ENCODE measurements at regions not wholly inside any gene's neighbourhood (a gene's known extent, or its start where the extent isn't known, plus 50 kb on each side); places are given as distances from the start of the nearest gene placed in this dataset.

DNA sequence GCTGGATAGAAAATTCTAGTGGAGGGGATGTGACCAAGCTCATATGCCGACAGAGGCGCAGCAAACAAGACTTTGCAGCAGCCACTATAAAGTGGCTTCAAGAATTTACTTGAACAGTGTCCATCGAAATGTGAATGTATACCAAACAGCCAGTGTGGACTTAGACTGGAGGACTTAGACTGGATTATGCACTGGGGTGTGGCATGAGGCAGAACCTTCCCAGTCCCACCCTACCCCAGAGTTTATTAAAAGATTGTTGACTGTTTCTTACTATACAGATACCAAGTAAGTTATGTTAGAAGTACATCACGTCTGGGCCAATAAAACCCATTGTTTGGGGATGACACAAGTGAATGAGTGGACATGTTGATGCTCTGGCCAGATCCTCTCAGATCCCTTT is 561.3 kb upstream of the KLF4 start:
- TF ChIP-seq, protein P1, sequence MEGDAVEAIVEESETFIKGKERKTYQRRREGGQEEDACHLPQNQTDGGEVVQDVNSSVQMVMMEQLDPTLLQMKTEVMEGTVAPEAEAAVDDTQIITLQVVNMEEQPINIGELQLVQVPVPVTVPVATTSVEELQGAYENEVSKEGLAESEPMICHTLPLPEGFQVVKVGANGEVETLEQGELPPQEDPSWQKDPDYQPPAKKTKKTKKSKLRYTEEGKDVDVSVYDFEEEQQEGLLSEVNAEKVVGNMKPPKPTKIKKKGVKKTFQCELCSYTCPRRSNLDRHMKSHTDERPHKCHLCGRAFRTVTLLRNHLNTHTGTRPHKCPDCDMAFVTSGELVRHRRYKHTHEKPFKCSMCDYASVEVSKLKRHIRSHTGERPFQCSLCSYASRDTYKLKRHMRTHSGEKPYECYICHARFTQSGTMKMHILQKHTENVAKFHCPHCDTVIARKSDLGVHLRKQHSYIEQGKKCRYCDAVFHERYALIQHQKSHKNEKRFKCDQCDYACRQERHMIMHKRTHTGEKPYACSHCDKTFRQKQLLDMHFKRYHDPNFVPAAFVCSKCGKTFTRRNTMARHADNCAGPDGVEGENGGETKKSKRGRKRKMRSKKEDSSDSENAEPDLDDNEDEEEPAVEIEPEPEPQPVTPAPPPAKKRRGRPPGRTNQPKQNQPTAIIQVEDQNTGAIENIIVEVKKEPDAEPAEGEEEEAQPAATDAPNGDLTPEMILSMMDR (IDR thresholded peaks at IDR 0.05) = no peak
- no peak for TF ChIP-seq POLR2A (IDR thresholded peaks at IDR 0.05)
- TF ChIP-seq EP300 (IDR thresholded peaks at IDR 0.05) = no peak
- no peak for TF ChIP-seq POLR2AphosphoS5 (IDR thresholded peaks at IDR 0.05)
